C4-2B (cell line): ENCODE measurements at regions not wholly inside any gene's neighbourhood (a gene's known extent, or its start where the extent isn't known, plus 50 kb on each side); places are given as distances from the start of the nearest gene placed in this dataset.

Experiments
- ZFX ChIP-seq: fragments of 450-650 bp; IDR thresholded peaks from 2 replicates; pipeline ENCODE4 v1.6.1; 2017
- TF ChIP-seq, protein P1 (sequence below): fragments of 450-650 bp; conservative IDR thresholded peaks from 2 replicates; pipeline ENCODE4 v1.5.1; 2017; ENCODE audit warnings: mild to moderate bottlenecking

DNA sequence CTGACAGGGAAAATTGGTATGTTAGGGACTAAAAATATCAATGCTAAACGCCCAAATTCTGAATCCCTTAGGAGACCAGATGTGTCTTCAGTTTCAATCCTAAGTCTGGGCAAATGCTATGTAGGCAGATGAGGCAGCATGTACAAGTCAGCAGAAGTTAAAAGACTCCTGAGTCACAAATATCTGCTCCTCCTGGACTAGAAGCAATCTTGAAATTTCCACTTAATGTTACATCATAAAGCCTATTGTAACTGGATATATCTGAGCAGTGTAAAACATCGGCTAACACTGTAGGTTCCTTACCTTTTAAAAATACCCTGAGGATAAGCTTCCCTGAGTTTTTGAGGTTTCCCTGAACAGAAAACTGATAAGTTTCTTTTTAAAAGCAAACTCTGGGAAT is 1087.6 kb upstream of the PIK3C3 start:
- TF ChIP-seq, protein P1, sequence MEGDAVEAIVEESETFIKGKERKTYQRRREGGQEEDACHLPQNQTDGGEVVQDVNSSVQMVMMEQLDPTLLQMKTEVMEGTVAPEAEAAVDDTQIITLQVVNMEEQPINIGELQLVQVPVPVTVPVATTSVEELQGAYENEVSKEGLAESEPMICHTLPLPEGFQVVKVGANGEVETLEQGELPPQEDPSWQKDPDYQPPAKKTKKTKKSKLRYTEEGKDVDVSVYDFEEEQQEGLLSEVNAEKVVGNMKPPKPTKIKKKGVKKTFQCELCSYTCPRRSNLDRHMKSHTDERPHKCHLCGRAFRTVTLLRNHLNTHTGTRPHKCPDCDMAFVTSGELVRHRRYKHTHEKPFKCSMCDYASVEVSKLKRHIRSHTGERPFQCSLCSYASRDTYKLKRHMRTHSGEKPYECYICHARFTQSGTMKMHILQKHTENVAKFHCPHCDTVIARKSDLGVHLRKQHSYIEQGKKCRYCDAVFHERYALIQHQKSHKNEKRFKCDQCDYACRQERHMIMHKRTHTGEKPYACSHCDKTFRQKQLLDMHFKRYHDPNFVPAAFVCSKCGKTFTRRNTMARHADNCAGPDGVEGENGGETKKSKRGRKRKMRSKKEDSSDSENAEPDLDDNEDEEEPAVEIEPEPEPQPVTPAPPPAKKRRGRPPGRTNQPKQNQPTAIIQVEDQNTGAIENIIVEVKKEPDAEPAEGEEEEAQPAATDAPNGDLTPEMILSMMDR = no peak
- no peak for TF ChIP-seq ZFX
